HEK293T (cell line): ENCODE measurements at regions not wholly inside any gene's neighbourhood (a gene's known extent, or its start where the extent isn't known, plus 50 kb on each side); places are given as distances from the start of the nearest gene placed in this dataset.

Experiments used
- CTCF ChIA-PET: fragments of 350-600 bp; formaldehyde crosslinking; extraction: SDS; loops from one replicate; lab custom pipeline; 2021; ENCODE audit warnings: antibody characterized with exemption, inconsistent platforms; lab: Yijun Ruan, JAX
- POLR2A ChIA-PET: fragments of 350-600 bp; formaldehyde crosslinking; extraction: SDS; loops from one replicate; lab custom pipeline; 2020; ENCODE audit warnings: antibody characterized with exemption, inconsistent platforms; lab: Yijun Ruan, JAX
- DNase-seq: peaks from one replicate; pipeline ENCODE4 v3.0.0; 2012; ENCODE audit warnings: mixed read lengths; ENCODE audit errors: extremely low spot score
- ARNT ChIP-seq: fragments of 450-650 bp; IDR thresholded peaks from 2 replicates; pipeline ENCODE4 v1.6.1; 2017; ENCODE audit warnings: mild to moderate bottlenecking
- BHLHE40 ChIP-seq: fragments of 450-650 bp; IDR thresholded peaks from 2 replicates; pipeline ENCODE4 v1.6.1; 2016; ENCODE audit warnings: mild to moderate bottlenecking, moderate library complexity, borderline replicate concordance
- CTBP1 ChIP-seq: fragments of 450-650 bp; IDR thresholded peaks from 2 replicates; pipeline ENCODE4 v1.6.1; 2016; ENCODE audit warnings: borderline replicate concordance
- ELF4 ChIP-seq: fragments of 450-650 bp; IDR thresholded peaks from 2 replicates; pipeline ENCODE4 v1.6.1; 2017; ENCODE audit warnings: antibody characterized with exemption
- FOXA1 ChIP-seq: fragments of 450-650 bp; IDR thresholded peaks from 2 replicates; pipeline ENCODE4 v1.6.1; 2016; ENCODE audit warnings: mild to moderate bottlenecking
- FOXK2 ChIP-seq: fragments of 450-650 bp; IDR thresholded peaks from 2 replicates; pipeline ENCODE4 v1.6.1; 2016; ENCODE audit warnings: mild to moderate bottlenecking
- FOXM1 ChIP-seq: fragments of 450-650 bp; IDR thresholded peaks from 2 replicates; pipeline ENCODE4 v1.6.1; 2017; ENCODE audit warnings: mild to moderate bottlenecking, borderline replicate concordance
- HDGF ChIP-seq: fragments of 450-650 bp; IDR thresholded peaks from 2 replicates; pipeline ENCODE4 v1.6.1; 2017; ENCODE audit warnings: antibody characterized with exemption, borderline replicate concordance
- L3MBTL2 ChIP-seq: fragments of 450-650 bp; conservative IDR thresholded peaks from 2 replicates; pipeline ENCODE4 v1.6.1; 2016; ENCODE audit warnings: mild to moderate bottlenecking
- LEF1 ChIP-seq: fragments of 450-650 bp; IDR thresholded peaks from 2 replicates; pipeline ENCODE4 v1.6.1; 2017; ENCODE audit warnings: mild to moderate bottlenecking, borderline replicate concordance
- NFRKB ChIP-seq: fragments of 450-650 bp; IDR thresholded peaks from 2 replicates; pipeline ENCODE4 v1.6.1; 2016; ENCODE audit warnings: mild to moderate bottlenecking, moderate library complexity
- SP1 ChIP-seq: fragments of 450-650 bp; IDR thresholded peaks from 2 replicates; pipeline ENCODE4 v1.6.1; 2017
- SUZ12 ChIP-seq: fragments of 450-650 bp; IDR thresholded peaks from 2 replicates; pipeline ENCODE4 v1.6.1; 2016; ENCODE audit warnings: mild to moderate bottlenecking
- TARDBP ChIP-seq: fragments of 450-650 bp; IDR thresholded peaks from 2 replicates; pipeline ENCODE4 v1.6.1; 2016
- ZNF384 ChIP-seq: fragments of 450-650 bp; IDR thresholded peaks from 2 replicates; pipeline ENCODE4 v1.6.1; 2016
- TF ChIP-seq, protein P1 (sequence below): fragments of 450-650 bp; IDR thresholded peaks from 2 replicates; pipeline ENCODE4 v1.6.1; 2016

DNA sequence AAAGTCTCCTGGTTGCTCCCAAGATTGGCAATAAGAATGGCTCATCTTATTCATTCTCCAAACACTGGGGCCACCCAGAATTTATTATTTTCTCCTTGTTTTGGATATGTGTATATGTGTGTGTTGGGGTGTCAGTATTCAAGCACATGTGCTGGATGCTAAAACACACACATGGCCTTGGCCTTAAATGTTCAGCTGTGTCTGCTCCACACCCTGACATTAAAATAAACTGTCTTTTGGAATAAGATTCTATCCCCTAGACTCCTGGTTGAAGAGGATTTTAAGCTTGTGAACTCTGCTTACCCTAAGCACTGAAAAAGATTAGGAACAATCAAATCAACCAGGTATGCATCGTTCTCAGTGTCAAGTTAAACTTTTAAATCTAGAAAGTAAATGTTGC lies 382.9 kb upstream of the MCTP2 start:
- no peak for TF ChIP-seq SUZ12
- no peak for TF ChIP-seq ELF4
- no peak for TF ChIP-seq ZNF384
- TF ChIP-seq FOXM1: no peak
- TF ChIP-seq LEF1: no peak
- TF ChIP-seq L3MBTL2: no peak
- no peak for TF ChIP-seq HDGF
- TF ChIP-seq SP1: no peak
- no peak for TF ChIP-seq FOXA1
- no peak for TF ChIP-seq ARNT
- no peak for TF ChIP-seq CTBP1
- TF ChIP-seq BHLHE40: no peak
- TF ChIP-seq, protein P1, sequence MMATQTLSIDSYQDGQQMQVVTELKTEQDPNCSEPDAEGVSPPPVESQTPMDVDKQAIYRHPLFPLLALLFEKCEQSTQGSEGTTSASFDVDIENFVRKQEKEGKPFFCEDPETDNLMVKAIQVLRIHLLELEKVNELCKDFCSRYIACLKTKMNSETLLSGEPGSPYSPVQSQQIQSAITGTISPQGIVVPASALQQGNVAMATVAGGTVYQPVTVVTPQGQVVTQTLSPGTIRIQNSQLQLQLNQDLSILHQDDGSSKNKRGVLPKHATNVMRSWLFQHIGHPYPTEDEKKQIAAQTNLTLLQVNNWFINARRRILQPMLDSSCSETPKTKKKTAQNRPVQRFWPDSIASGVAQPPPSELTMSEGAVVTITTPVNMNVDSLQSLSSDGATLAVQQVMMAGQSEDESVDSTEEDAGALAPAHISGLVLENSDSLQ: no peak
- TF ChIP-seq TARDBP: no peak
- TF ChIP-seq FOXK2: no peak
- TF ChIP-seq NFRKB: no peak
- ChIA-PET POLR2A (no interaction called here), CTCF (no interaction called here)
- DNase-seq: no peak

DNA sequence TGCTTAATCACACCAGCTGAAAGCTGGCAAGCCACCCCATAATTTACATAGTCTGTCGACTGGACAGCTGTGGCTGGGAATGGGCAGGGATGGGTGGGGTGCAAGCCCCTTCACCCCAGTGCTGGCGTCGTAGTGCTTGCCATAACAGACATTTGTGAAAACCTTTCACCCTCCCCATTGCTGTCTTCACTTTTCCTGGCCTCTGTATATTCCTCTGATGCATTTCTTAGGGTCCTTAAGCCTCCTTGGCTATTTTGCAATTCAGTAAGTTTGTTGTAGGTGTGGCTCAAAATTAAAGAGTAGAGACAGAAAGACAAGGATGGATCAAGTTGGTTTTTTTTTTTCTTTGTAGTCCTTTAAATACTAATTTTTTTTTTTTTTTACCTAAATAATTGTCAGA lies 383.3 kb upstream of the MCTP2 start:
- POLR2A ChIA-PET: no interaction called here
- CTCF ChIA-PET: no interaction called here
- DNase-seq: no peak
- no peak for TF ChIP-seq L3MBTL2
- no peak for TF ChIP-seq FOXK2
- no peak for TF ChIP-seq ARNT
- TF ChIP-seq SUZ12: no peak
- TF ChIP-seq SP1: no peak
- TF ChIP-seq LEF1: no peak
- no peak for TF ChIP-seq ELF4

DNA sequence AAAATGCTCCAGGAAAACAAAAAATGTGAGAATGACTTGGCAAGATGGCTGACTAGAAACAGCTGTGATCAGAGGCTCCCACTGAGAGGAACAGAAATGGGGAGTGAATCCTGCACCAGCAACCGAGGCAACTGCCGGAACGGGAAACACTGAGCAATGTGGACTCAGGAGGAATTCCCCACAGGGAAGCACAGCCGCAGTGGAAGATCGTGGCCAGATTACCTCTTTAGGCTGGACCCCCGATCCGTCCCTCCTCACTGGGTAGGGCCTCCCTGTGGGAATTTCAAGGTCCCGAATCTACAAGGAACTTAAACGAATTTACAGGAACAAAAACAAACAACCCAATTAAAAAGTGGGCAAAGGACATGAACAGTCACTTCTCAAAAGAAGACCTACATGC lies 385.2 kb upstream of the MCTP2 start:
- CTCF ChIA-PET: no interaction called here
- POLR2A ChIA-PET: no interaction called here
- no peak for TF ChIP-seq FOXM1
- TF ChIP-seq NFRKB: no peak
- no peak for TF ChIP-seq TARDBP
- TF ChIP-seq FOXA1: no peak
- no peak for TF ChIP-seq ELF4
- TF ChIP-seq LEF1: no peak
- no peak for TF ChIP-seq CTBP1
- TF ChIP-seq L3MBTL2: no peak
- TF ChIP-seq HDGF: no peak
- no peak for DNase-seq

DNA sequence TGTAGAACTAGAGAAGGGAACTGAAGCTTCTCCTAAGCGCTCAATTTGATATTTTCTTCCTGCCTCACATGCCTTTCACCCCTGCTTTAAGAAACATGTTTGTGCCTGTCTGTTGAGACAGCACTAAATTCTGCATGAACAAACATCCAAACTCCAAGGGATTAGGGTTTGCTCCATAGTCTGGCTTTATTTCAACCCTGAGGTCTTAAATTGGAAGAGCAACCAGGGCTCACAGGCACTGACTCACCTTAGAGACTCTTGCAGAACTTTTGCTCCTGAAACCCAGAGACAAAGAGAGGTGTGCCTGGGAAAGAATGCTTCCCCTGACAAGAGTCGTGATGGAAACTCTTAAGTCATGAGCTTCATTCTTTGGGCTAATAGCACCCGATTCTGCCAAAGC lies 393.9 kb upstream of the MCTP2 start:
- no peak for DNase-seq
- CTCF ChIA-PET: no interaction called here
- POLR2A ChIA-PET: no interaction called here
- TF ChIP-seq FOXK2: no peak
- TF ChIP-seq ELF4: no peak
- no peak for TF ChIP-seq L3MBTL2
- no peak for TF ChIP-seq HDGF
- no peak for TF ChIP-seq SUZ12
- no peak for TF ChIP-seq ARNT
- TF ChIP-seq, protein P1: no peak
- no peak for TF ChIP-seq TARDBP
- TF ChIP-seq CTBP1: no peak
- no peak for TF ChIP-seq BHLHE40
- TF ChIP-seq ZNF384: no peak
- TF ChIP-seq FOXM1: no peak
- no peak for TF ChIP-seq FOXA1

DNA sequence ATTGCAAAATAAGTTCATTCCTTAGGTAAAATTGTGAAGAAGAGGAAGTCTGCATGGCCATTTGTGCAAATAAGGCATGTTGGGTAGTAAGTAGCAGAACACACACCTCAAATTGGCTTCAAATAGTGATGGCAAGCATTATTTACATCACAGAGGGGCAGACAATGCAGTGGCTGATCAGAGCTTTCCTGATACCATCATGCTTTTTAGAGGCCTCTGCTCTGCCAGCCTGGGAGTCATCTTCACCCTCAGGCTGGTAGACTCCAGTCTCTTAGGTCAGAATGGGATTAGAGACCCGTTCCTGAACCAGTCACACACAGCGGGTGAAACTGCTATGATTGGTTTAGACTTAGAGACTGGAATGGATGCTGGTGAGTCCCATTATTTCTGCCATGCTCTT lies 396.0 kb upstream of the MCTP2 start:
- TF ChIP-seq ZNF384 (no peak), CTBP1 (no peak), BHLHE40 (no peak), NFRKB (no peak), SP1 (no peak), SUZ12 (no peak), LEF1 (no peak), FOXA1 (no peak), ARNT (no peak), HDGF (no peak), ELF4 (no peak), FOXK2 (no peak), L3MBTL2 (no peak), TARDBP (no peak), FOXM1 (no peak)
- TF ChIP-seq, protein P1: no peak
- ChIA-PET POLR2A (no interaction called here), CTCF (no interaction called here)
- DNase-seq: no peak

DNA sequence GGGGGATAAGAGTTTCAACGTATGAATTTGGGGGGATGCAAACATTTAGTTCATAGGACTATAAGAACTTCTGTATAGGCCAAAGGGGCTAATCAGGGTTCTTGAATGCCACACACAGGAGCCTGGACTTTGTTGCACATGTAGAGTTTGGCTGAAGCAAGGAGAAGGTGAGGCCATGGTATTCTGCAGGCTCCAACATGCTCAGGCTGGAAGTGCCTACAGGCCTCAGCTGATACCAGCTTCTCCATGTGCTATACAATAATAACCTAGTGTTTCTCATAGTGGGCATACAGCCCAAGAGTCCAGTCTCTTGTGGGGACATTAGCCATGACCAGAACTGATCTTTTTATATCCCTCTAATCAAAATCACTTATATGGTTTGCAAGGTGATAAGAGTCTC lies 399.7 kb upstream of the MCTP2 start:
- TF ChIP-seq FOXA1: no peak
- TF ChIP-seq LEF1: no peak
- no peak for DNase-seq
- POLR2A ChIA-PET: no interaction called here
- CTCF ChIA-PET: no interaction called here

DNA sequence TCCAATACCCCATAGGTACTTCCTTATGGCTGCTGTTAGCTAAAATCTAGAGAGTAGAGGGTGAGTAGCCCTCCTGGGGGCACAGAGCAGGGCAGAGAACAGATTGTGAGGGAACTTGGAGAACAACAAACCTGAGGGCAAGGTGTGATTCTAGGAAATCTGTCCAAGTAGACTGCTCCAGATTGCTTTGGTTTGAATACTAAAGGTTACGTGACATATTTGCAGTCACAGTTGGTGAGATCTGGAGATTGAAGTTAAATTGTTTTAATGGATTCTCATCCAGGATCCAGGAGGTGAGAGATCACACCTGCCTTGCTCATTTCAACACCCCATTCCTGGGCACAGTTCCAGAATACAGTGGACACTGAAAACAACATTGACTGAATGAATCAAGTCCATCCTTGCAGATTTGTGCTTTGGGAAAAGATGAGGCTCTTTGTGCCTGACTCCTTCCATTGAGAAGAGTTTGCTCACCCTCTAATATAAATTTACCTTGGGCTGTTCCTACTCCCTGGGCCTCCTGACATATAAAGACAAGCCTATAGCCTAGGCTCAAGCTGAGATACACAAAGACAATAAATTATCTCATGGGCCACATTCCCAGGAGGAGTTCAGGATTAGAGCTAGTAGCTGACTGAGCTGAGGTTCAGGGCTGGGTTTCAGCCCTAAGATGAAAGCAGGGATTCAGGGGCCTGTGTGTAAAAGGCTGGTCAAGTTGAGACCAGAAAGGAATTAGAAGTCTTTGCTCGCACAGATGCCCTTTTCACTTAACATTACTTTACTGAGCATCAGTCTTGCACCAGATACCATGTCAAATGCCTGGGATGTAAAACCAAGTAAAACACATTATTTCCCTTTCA lies 400.9 kb upstream of the MCTP2 start:
- no peak for TF ChIP-seq FOXK2
- TF ChIP-seq ARNT: no peak
- no peak for TF ChIP-seq HDGF
- no peak for TF ChIP-seq ELF4
- no peak for TF ChIP-seq ZNF384
- TF ChIP-seq TARDBP: no peak
- DNase-seq: no peak
- POLR2A ChIA-PET: no interaction called here
- CTCF ChIA-PET: interaction anchor here (0.5 to 0.6 kb wide), 2 partner anchors 60 to 109 kb away, joined by 3 read pairs; no protein-coding TSS in a partner anchor
